ENCODE measurements at regions not wholly inside any gene's neighbourhood (a gene's known extent, or its start where the extent isn't known, plus 50 kb on each side); places are given as distances from the start of the nearest gene placed in this dataset.
A peak's percentile ranks its signal among the peaks of the same experiment; 100 is the strongest.

DNA sequence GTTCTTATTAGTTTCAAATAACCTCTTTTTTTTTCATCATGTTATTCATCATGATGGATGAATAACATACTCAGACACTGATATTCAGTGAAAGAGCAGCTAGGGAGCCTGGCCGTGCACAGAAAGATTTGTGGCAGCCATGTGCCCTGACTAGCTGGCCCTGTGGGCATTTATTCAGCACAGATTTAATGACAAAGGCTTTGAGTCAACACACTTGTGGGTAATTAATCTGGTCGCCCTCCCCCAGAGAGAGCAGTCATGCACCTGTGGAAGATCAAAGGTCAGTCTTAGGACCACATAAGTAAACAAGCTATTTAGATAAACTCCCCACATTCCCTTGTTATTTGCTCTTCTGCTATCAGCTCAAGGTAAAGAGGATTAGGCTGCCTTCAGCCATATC lies 153.2 kb upstream of the HMCN1 start:
- no peak for DNase-seq (ENCODE audit: low spot score)

DNA sequence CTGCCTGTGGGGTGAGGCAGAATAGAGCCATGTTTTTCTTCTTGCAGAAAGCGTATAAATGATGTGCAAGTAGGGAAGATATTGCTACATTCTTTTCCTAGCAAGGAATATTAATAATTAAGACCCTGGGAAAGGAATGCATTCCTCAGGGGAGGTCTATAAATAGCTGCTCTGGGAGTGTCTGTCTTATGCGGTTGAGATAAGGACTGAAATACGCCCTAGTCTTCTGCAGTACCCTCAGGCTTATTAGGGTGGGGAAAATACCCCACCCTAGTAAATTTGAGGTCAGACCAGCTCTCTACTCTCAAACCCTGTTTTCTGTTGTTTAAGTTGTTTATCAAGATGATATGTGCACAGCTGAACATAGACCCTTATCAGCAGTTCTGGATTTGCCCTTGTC lies 155.9 kb upstream of the HMCN1 start:
- DNase-seq (ENCODE audit: low spot score), result no peak

DNA sequence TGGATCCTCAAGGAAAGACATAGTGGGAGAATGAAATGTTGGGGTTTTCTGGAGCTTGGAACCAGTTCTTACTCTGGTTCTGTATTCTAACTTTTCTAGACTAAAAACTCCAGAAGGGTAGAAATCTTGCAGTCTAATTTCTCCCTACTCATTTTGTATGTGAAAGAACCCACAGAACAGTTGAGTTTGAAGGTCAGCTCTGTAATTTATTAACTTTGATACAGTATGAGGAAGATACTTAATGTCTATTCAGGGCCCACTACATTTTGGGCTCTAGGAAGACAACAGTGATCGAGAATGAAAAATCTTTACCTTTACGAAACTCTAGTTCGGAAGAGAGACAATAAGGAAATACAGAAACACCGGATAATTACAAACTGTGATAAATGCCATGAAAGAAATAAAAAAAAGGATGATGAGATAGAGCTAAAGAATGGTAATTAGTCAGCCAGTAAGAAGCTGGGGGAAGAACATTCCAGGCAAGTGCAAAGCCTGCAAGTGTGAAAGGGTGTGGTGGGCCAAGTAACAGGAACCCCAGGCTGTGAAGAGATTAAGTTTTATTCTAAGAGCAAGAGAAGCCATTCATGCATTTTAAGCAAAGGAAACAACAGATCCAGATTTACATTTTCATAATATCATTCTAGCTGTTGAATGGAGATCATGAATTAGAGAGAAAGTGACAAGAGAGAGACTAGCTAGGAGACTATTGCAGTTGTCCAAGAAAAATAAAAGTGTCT lies 159.9 kb upstream of the HMCN1 start:
- DNase-seq (ENCODE audit: low spot score), result no peak

DNA sequence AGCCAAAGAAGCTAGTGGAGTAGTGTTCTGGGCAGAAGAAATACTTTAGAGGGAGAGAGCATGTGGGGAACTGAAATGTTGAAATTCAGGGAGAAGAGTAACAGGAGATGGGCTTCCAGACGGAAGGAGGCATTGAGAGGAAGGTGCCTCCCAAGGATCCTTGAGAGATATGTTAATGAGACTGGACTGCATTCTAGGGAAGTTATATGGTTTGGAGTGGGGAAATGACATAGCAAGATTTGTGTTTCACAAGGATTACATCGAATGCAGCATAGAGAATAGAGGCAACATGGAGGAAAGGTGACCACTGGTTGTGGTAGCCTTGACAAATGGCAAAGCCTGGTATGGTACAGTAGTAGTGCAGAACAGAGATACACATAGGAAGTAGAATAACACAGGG lies 160.5 kb upstream of the HMCN1 start:
- DNase-seq (ENCODE audit: low spot score), result no peak

DNA sequence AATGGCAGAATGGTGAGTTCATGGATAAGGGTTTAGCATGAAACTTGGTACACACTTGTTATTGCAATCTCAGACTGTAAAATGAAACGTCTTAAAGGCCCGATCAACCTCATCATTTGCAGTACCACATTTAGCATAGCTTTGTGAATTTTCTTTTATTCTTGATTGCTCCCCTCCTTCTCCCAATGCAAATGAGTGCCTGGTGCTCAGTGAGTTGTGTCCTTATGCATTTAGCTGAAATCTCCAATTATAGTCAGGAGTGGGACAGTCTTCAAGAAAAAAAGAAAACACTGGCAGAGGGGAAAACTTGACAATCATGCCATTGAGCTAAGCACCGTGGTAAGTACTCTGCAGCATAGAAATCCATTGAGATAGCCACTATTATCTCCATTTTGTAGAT lies 161.0 kb upstream of the HMCN1 start:
- DNase-seq (ENCODE audit: low spot score), result no peak

DNA sequence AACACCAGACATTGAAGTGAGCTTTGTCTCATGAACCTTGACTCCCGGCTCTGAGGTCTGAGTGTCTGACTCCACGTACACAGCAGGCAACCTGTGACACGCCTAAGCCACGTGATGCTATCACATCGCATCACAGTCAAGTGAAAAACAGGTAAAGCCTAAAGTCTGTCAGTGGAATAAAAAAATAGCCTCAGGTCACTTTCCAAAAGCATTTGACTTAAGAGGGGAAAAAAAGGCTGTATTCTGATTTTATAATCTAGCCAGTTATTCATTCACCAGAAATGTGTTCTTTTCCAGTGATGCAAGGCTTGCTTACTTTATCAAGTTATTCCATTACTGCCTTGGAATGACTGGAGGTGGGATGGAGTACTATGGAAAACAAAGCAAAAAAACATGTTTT lies 163.2 kb upstream of the HMCN1 start:
- DNase-seq (ENCODE audit: low spot score), result no peak

DNA sequence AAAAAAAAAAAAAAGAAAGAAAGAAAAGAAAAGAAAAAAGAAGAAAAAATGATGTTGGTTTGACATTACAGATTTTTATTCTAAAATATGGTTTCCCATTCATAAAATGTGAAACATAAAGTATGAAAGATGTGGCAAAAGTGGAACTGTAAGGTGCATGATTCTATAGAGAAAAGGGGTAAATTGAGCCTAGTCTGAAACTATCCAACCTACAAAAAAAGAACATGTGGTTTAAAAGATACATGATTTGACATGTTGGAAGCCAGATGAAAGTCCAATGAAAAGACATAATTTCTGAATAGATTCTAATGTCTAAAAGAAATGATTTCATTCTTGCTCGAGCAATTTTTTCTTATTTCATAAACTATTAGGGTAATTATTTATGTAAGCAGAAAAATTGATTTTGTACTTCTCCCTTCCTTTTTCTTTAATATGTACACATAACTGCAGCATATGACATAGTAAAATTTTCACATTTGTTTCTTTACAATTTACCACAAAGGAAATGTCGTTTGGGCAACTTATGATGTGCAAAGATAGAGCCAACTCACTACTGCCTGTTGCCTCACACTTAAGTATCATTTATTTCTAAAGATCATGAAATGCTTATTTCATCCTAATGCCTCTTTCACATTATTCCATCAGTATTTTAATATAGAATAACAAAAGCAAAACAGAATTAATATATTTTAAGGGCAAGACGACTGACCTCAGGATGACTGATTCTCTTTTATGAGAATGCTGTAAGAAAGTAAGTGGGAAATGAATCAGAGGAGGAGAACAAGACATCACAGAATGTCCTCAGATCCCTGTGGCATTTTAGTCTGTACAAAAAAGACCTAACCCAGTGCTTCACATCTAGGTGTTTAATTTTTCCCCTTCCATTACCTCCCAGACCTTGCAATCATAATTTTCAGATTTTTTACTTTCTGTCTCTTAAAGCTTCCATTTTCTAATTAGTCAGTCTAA lies 165.8 kb upstream of the HMCN1 start:
- no peak for DNase-seq (ENCODE audit: low spot score)

DNA sequence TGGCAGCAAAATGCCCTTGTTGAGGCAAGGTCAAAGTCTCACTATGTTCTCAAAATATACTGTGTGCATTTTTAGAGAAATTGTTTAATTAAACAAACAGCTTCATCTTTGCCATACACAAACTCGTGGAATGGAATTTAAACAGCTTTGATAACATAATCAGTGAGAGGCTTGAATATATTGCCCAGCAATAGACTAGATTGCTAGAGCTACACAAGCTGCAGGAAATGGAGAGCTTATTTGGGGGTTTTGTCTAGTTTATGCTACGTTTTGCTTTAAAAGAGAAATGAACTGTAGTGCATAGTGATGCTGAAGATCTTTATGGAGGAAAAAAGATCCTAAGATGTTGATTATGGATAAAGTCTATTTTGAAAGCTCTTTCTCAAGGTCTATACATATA lies 166.8 kb upstream of the HMCN1 start:
- DNase-seq (ENCODE audit: low spot score), result no peak

DNA sequence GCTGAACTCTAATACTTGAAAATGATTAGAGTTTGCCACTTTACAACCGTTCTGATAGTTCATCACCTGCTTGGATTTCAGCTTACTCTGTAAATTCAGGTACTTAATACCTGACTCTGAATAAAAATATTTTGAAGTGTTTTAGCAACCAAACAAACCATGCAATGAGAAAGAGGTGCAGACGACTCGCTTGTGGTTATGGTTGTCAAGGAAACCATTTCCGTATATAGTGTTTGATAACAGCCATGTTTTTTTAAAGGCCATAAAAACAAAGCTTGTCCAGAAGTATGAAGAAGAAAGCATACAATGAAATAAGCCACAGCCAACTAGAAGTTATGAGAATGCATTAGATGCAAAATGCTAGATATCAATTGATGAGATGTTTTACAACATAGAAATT lies 167.2 kb upstream of the HMCN1 start:
- DNase-seq (ENCODE audit: low spot score), result peak; percentile 89

DNA sequence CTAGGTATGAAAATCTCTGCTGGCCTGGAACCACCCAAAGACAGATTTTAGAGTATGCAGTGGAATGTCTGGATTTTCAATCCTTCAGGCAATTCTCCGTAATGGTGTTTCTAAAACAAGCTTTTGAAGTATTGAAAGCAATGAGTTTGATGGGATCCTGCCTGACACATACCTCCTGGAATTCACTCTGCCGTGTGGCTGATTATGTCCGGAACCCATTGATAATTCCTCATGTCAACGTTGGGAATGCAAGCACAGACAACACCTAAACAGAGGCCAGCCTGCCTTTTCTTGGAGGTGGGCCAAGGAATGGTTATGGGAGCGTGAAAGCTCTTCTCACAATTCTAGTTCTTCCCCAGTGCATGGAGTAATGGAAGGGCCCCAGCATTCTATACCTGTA lies 168.9 kb upstream of the HMCN1 start:
- no peak for DNase-seq (ENCODE audit: low spot score)

DNA sequence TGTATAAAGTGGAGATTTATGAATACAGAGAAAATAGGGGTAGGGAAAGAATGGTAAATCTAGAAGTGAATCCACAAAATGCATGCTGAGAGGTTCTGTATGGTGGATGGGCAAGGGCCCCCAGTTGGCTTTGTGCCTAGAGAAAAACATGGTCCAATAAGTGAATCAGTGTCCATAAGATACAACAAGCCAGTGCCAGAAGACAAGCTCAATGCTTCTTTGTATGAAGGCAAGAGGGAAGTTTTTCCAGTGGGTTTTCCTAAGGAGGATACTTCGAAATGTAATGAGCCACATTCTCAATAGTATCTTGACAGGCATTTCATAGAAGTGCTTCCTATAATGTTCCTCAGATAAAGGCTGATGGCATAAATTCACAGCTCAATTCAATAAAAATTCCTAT lies 169.4 kb upstream of the HMCN1 start:
- no peak for DNase-seq (ENCODE audit: low spot score)

DNA sequence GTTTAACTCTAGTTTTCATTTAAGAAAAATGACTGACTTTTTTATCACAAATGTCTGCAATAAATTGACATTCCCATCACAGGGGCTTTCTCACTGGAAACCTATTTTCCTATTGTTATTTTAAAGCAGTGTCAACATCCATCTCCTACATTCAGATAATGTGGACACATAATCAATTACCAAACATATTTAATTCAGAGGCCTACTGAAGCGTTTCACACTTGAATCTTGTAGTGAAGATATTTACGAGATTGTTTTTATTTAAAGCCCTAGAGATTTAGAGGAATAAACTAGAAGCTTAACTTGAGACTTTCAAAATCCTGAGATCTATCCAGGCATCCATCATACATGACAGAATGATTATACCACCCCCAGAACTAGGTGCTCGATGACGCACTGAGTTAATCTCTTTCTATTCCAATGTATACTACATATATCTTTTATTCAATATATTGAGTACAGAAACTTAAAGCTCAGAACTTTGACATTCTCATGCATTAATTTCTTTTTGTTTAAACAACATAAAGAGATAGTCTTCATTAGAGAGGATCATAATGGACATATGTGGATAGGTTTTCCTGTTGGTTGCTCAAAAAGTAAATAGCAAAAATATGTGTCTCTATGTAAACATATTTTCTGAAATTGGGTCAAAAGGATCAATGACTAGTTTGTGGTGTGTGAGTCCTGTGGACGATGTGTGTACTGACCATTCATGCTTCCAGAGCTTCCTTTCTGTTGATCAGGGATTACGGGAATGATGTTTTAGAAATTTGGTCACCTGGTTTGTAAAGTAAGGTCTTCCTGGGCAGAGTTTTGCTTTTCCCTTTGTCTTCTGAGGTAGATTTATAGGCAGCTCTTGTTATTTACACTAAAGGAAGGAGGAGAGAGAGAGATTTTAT lies 171.5 kb upstream of the HMCN1 start:
- DNase-seq (ENCODE audit: low spot score), result no peak

DNA sequence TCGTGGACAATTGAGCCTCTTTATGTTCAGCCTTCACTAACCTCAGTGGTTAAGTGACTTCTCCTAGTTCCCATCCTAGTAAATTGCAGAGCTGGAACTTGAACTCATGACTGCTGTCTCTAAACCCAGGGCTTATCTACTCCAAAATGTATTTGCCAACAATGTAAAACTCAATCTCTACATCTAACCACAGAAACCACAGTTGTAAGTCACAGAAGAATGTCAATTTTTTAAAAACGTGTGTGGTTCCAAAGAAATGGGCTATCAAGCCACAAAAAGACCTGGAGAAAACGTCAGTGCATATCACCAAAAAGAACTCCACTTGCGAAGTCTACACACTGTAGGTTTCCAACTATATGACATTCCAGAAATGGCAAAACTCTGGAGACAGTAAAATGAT lies 172.6 kb upstream of the HMCN1 start:
- no peak for DNase-seq (ENCODE audit: low spot score)

DNA sequence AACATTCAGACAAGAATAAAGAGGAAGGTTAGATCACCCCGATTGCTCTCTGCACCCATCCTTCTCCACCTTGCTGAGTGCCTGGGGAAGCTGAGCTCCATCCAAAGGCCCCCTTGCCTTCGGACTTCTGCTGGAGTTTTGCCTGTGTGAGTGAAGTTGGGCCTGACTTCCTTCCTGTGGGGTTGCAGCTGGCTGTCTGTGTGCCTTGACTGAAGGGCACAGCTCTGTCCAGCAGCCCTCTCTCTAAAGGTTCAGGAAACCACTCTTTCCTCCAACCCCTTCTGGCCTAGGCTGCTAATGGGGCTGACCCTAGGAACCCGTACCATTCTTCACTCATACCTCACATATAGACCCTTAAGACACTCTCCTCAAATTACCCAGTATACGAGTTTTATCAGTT lies 173.4 kb upstream of the HMCN1 start:
- DNase-seq (ENCODE audit: low spot score), result no peak

DNA sequence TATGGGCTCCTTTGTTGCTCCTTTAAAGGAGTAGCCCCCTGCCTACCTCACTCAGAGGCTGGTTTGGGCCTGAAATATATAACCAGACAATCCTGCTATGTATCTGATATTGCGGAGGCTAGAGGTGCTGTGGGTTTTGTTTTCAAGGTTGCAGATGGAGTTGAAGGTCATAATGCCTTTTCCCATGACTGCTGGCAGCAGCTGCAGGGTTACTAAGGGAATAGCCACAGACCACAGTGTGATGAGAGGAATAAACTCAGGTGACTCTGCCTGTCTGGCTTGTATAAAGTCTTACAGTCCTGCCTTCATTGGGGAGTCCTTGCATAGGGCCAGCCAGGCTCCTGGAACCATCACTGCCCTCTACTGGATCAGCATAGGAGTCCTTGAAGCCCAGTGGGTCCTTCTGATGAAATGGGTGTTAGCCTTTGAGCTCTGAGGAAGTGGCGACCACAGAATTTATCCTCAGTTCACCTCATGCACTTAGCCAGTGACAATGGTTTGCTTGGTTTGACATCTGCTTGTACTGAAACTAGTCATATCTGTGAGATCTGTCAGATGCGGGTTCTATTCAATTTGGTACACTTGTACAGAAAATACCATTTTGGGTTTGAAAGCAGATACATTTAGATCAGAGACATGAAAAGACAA lies 174.4 kb upstream of the HMCN1 start:
- peak; percentile 75 for DNase-seq (ENCODE audit: low spot score)

DNA sequence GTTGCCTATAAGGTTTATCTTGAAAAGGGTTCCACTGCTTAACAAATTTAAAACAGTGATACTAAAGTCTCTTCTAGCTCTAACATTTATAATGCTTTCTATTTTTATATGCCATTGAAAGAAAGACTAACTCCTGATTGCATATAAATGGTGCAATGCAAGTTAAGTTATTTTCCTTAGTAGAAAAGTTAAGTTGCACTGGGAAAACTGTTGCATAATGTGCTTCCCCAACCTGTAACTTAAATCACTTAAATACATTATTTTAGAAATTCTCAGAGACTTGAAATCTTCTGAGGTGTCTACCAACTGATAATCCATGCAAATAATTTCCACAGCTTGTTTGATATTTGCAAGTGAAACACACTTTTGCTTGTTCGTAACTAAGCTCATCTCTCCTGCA lies 175.0 kb upstream of the HMCN1 start:
- DNase-seq (ENCODE audit: low spot score), result no peak

DNA sequence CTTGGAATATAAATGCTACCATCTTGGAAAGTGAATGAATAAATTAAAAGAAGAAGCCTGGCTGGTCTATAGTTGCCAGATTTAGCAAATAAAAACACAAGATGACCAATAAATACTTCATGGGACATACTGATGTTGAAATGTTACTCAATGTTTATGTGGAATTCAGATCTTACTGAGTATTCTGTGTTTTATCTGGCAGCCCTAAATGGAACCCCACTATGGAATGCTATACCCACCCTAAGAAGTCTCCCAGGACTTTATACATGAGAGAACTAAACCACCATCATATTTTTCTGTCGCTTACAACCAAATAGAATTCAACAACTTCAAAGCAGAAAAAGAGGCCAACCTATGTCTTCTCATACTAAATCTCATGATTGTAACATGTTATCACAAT lies 177.6 kb upstream of the HMCN1 start:
- no peak for DNase-seq (ENCODE audit: low spot score)

DNA sequence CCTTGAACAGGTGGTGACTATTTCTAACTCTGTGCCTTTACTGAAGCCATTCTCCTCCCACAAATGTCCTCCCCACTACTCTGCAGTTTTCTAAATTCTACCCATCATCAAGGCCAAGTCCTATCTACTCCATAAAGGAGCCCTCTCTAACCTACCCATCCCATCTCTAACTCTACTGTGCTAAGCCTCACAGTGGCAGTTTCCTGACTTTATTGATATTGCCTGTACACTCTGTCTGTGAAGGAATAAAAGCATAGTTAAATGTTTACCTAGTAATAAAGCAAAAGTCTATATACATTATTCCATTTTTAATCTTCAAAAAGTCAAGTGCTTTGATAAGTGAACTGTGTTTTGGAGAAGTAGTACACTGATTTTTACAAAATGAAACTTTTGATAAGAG lies 178.4 kb upstream of the HMCN1 start:
- no peak for DNase-seq (ENCODE audit: low spot score)

DNA sequence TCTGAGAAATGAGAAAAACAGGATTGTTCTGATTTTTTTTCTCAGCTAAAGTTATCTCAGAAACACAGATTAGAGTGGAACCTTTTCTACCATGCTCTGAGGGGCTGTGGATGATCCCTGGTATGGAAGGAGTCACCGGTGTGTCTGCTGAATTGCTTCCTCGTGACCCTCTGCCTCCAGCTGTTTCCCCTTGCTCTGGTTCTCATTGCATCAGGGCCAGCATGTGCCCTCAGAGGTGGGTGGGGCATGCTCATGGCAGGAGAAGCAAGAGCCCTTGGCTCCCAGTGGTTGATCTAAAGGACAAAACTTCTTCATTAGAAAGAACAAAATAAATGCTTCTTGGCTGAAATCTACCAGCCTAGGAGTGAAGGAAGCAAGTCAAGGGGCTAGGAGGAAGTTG lies 183.2 kb upstream of the HMCN1 start:
- peak; percentile 16 for DNase-seq (ENCODE audit: low spot score)

DNA sequence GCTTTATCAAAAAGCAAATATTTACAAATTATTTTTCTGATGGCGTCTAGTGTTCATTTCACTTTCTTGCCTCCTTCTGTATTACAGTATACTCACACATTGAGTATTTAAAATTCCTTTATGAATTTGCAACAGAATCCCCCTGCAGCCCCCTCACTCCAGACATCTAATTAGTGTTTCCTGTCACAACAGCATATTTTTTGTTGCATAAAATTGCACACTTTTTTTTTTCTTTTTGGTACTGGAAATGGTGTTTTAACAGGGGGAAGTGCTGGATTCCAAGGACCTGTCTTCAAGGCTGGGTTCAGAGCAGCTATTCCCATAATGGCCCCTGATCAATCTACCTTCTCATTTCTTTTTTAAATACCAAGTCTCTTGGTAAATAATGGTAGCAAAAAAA lies 184.3 kb upstream of the HMCN1 start:
- no peak for DNase-seq (ENCODE audit: low spot score)

DNA sequence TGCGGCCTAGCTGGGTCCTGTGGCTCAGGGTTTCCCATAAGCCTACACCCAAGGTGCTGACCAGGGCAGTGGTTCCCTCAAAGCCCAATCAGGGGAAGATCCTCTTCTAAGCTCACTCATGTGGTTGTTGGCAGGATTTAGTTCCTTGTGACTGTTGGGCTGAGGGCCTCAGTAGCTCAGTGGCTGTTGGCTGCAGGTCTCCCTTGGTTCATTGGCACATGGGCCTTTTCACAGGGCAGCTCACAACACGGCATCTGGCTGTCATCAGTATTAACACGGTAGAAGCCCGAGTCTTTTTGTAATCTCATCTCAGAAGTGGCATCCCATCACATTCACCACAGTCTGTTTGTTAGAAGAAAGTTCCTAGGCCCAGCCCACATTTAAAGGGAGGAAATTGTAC lies 188.2 kb upstream of the HMCN1 start:
- DNase-seq (ENCODE audit: low spot score), result no peak

DNA sequence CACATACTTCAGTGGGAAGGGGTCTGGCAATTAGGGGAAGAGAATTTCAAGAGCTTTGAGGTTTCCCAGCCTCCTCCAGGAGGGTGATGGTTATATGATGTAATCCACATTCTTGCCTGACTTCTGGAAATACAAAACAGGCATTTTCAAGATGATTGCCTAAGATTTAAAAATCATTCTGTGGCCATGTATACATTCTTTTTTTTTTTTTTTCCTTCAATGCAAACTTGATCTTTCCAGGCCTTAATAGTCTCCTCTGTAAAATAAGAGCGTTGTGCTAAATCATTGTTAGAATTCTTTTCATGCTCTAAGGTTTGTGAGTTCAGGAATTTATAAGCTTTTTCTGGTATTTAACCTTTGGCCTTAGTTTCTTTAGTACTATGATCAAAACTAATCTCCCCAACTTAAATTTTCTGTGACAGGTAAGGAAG lies 192.3 kb upstream of the HMCN1 start:
- DNase-seq (ENCODE audit: low spot score), result no peak
